GM23338 (cell line): ENCODE measurements at regions not wholly inside any gene's neighbourhood (a gene's known extent, or its start where the extent isn't known, plus 50 kb on each side); places are given as distances from the start of the nearest gene placed in this dataset.

Source experiments
- ATAC-seq: fragments of 200-7000 bp; cut with Tn5 transposase; 3 replicates; pipeline ENCODE4 v1.9.1; 2020
- DNase-seq: peaks from one replicate; pipeline ENCODE4 v3.0.0-alpha.2; 2015; ENCODE audit warnings: low spot score
- H2AFZ ChIP-seq: fragments of 200-600 bp; sonication (generic); 2 replicates; pipeline ENCODE4 v1.8.0; 2016; ENCODE audit warnings: antibody characterized with exemption, mild to moderate bottlenecking, moderate library complexity
- H3F3A ChIP-seq: fragments of 200-600 bp; sonication (generic); replicated peaks from 2 replicates; pipeline ENCODE4 v1.8.0; 2017; ENCODE audit warnings: antibody characterized with exemption, mixed run types, low read depth
- H3K27ac ChIP-seq: fragments of 200-600 bp; sonication (generic); 2 replicates; pipeline ENCODE4 v1.6.1; 2016; ENCODE audit warnings: low read depth
- H3K27me3 ChIP-seq: fragments of 200-600 bp; sonication (generic); 2 replicates; pipeline ENCODE4 v1.8.0; 2016; ENCODE audit warnings: mild to moderate bottlenecking, mixed run types, moderate library complexity; ENCODE audit not compliant: insufficient read depth
- H3K36me3 ChIP-seq: fragments of 200-600 bp; sonication (generic); 2 replicates; pipeline ENCODE4 v1.8.0; 2016; ENCODE audit warnings: mild to moderate bottlenecking; ENCODE audit not compliant: insufficient read depth
- H3K4me1 ChIP-seq: fragments of 200-600 bp; sonication (generic); 2 replicates; pipeline ENCODE4 v1.8.0; 2016; ENCODE audit warnings: mild to moderate bottlenecking, moderate library complexity; ENCODE audit not compliant: insufficient read depth
- H3K4me2 ChIP-seq: fragments of 200-600 bp; sonication (generic); 2 replicates; pipeline ENCODE4 v1.7.1; 2017; ENCODE audit warnings: mixed run types
- H3K4me3 ChIP-seq: fragments of 200-600 bp; sonication (generic); 2 replicates; pipeline ENCODE4 v1.6.1; 2016; ENCODE audit warnings: mixed run types
- H3K79me2 ChIP-seq: fragments of 200-600 bp; sonication (generic); replicated peaks from 2 replicates; pipeline ENCODE4 v1.8.0; 2017; ENCODE audit warnings: mild to moderate bottlenecking; ENCODE audit not compliant: insufficient read depth
- H3K9me2 ChIP-seq: fragments of 200-600 bp; sonication (generic); 2 replicates; pipeline ENCODE4 v1.8.0; 2017; ENCODE audit not compliant: insufficient read depth
- H4K20me1 ChIP-seq: fragments of 200-600 bp; sonication (generic); replicated peaks from 2 replicates; pipeline ENCODE4 v1.8.0; 2017; ENCODE audit warnings: mild to moderate bottlenecking; ENCODE audit not compliant: insufficient read depth
- H3K27ac Mint-ChIP-seq: 2 replicates; pipeline ENCODE4 v1.8.0; 2020; ENCODE audit warnings: inconsistent platforms, mild to moderate bottlenecking, moderate library complexity, mixed read lengths
- H3K27me3 Mint-ChIP-seq: 3 replicates; pipeline ENCODE4 v1.8.0; 2022; ENCODE audit warnings: low read depth, mild to moderate bottlenecking, moderate library complexity, mixed read lengths, inconsistent platforms; ENCODE audit not compliant: insufficient read depth, poor library complexity
- H3K36me3 Mint-ChIP-seq: 3 replicates; pipeline ENCODE4 v1.8.0; 2021; ENCODE audit warnings: low read depth, mild to moderate bottlenecking, inconsistent platforms, moderate library complexity, mixed read lengths
- H3K4me1 Mint-ChIP-seq: 3 replicates; pipeline ENCODE4 v1.8.0; 2020; ENCODE audit warnings: mild to moderate bottlenecking, inconsistent platforms, mixed read lengths
- H3K4me3 Mint-ChIP-seq: 3 replicates; pipeline ENCODE4 v1.8.0; 2021; ENCODE audit warnings: moderate library complexity, mild to moderate bottlenecking, inconsistent platforms, mixed read lengths
- H3K9me3 Mint-ChIP-seq: 3 replicates; pipeline ENCODE4 v1.8.0; 2020; ENCODE audit warnings: moderate library complexity, mild to moderate bottlenecking, inconsistent platforms, mixed read lengths
- CREB1 ChIP-seq: fragments of 250-450 bp; sonication (Bioruptor Pico); IDR thresholded peaks from 2 replicates; pipeline ENCODE4 v1.5.0; 2020; ENCODE audit warnings: low read depth, mild to moderate bottlenecking, moderate library complexity
- CTCF ChIP-seq, 2 experiments: fragments of 200-600 bp in 1 of 2; sonication (generic) in 1 of 2; conservative IDR thresholded peaks; 2 replicates each; pipeline versions ENCODE4 v1.5.1 to v1.6.1; 2016 to 2017; ENCODE audit warnings: antibody characterized with exemption in 2 of 2, low read depth in 2 of 2, mild to moderate bottlenecking in 2 of 2, moderate library complexity in 1 of 2
- ETS1 ChIP-seq: IDR thresholded peaks from 2 replicates; pipeline ENCODE4 v1.6.1; 2016; ENCODE audit warnings: antibody characterized with exemption
- EZH2 ChIP-seq: fragments of 200-600 bp; sonication (generic); IDR thresholded peaks from one replicate; pipeline ENCODE4 v1.8.0; 2017; ENCODE audit warnings: antibody characterized with exemption, mild to moderate bottlenecking, low read depth; ENCODE audit not compliant: unreplicated experiment
- EZH2phosphoT487 ChIP-seq: fragments of 200-600 bp; sonication (generic); IDR thresholded peaks from one replicate; pipeline ENCODE4 v1.8.1; 2018; ENCODE audit warnings: antibody characterized with exemption; ENCODE audit not compliant: unreplicated experiment
- JUNB ChIP-seq: IDR thresholded peaks from one replicate; pipeline ENCODE4 v1.6.1; 2016; ENCODE audit warnings: antibody characterized with exemption; ENCODE audit not compliant: unreplicated experiment
- NANOG ChIP-seq: IDR thresholded peaks from 2 replicates; pipeline ENCODE4 v1.6.1; 2016; ENCODE audit warnings: antibody characterized with exemption, borderline replicate concordance
- STAT1 ChIP-seq: IDR thresholded peaks from one replicate; pipeline ENCODE4 v1.6.1; 2016; ENCODE audit warnings: antibody characterized with exemption; ENCODE audit not compliant: unreplicated experiment
- ZNF114 ChIP-seq: fragments of 250-450 bp; sonication (Bioruptor Pico); IDR thresholded peaks from 2 replicates; pipeline ENCODE4 v1.5.0; 2020; ENCODE audit warnings: mild to moderate bottlenecking, moderate library complexity
- ZNF331 ChIP-seq: fragments of 250-450 bp; sonication (Bioruptor Pico); IDR thresholded peaks from 2 replicates; pipeline ENCODE4 v1.5.0; 2020; ENCODE audit warnings: low read depth, mild to moderate bottlenecking, moderate library complexity
- TF ChIP-seq, protein P1 (sequence below): fragments of 250-450 bp; sonication (Bioruptor Pico); IDR thresholded peaks from 2 replicates; pipeline ENCODE4 v1.5.0; 2020; ENCODE audit warnings: mild to moderate bottlenecking, moderate library complexity

DNA sequence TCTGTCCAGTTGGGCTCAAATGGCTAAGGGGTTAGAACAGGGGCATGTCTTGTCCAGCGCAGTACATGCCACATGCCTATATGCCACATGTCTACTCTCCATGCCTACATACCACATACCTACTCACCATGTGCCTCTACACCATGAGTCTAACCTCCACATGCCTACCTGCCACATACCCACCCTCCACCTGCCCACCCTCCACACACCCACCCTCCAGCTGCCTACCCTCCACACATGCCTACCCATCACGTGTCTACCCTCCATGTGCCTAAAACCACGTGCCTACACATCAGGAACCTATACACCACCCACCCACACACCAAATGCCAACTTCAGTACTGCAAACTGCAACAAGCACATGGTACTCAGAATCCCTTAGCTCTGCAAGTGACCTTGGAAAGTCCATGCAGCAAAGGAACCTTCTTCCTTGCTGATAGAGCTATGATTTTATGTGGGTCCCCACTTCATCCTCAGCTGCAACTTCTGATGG is 113.0 kb upstream of the CST7 start (continued):
- TF ChIP-seq, protein P1, sequence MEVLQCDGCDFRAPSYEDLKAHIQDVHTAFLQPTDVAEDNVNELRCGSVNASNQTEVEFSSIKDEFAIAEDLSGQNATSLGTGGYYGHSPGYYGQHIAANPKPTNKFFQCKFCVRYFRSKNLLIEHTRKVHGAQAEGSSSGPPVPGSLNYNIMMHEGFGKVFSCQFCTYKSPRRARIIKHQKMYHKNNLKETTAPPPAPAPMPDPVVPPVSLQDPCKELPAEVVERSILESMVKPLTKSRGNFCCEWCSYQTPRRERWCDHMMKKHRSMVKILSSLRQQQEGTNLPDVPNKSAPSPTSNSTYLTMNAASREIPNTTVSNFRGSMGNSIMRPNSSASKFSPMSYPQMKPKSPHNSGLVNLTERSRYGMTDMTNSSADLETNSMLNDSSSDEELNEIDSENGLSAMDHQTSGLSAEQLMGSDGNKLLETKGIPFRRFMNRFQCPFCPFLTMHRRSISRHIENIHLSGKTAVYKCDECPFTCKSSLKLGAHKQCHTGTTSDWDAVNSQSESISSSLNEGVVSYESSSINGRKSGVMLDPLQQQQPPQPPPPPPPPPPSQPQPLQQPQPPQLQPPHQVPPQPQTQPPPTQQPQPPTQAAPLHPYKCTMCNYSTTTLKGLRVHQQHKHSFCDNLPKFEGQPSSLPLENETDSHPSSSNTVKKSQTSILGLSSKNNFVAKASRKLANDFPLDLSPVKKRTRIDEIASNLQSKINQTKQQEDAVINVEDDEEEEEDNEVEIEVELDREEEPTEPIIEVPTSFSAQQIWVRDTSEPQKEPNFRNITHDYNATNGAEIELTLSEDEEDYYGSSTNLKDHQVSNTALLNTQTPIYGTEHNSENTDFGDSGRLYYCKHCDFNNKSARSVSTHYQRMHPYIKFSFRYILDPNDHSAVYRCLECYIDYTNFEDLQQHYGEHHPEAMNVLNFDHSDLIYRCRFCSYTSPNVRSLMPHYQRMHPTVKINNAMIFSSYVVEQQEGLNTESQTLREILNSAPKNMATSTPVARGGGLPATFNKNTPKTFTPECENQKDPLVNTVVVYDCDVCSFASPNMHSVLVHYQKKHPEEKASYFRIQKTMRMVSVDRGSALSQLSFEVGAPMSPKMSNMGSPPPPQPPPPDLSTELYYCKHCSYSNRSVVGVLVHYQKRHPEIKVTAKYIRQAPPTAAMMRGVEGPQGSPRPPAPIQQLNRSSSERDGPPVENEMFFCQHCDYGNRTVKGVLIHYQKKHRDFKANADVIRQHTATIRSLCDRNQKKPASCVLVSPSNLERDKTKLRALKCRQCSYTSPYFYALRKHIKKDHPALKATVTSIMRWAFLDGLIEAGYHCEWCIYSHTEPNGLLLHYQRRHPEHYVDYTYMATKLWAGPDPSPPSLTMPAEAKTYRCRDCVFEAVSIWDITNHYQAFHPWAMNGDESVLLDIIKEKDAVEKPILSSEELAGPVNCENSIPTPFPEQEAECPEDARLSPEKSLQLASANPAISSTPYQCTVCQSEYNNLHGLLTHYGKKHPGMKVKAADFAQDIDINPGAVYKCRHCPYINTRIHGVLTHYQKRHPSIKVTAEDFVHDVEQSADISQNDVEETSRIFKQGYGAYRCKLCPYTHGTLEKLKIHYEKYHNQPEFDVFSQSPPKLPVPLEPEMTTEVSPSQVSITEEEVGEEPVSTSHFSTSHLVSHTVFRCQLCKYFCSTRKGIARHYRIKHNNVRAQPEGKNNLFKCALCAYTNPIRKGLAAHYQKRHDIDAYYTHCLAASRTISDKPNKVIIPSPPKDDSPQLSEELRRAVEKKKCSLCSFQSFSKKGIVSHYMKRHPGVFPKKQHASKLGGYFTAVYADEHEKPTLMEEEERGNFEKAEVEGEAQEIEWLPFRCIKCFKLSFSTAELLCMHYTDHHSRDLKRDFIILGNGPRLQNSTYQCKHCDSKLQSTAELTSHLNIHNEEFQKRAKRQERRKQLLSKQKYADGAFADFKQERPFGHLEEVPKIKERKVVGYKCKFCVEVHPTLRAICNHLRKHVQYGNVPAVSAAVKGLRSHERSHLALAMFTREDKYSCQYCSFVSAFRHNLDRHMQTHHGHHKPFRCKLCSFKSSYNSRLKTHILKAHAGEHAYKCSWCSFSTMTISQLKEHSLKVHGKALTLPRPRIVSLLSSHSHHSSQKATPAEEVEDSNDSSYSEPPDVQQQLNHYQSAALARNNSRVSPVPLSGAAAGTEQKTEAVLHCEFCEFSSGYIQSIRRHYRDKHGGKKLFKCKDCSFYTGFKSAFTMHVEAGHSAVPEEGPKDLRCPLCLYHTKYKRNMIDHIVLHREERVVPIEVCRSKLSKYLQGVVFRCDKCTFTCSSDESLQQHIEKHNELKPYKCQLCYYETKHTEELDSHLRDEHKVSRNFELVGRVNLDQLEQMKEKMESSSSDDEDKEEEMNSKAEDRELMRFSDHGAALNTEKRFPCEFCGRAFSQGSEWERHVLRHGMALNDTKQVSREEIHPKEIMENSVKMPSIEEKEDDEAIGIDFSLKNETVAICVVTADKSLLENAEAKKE: no peak

GRCh38 chr20:24836661-24837299 is 112.3 kb upstream of the CST7 start:
- H3K4me1 Mint-ChIP-seq: peaks cover 3% of the 10 kb centered on the region; the same call in 1 of the 3 replicates
- Histone ChIP-seq H2AFZ (no peak overlapping the region), H3K9me2 (peaks cover 16% of the 10 kb centered on the region; the same call in 1 of the 2 replicates), H3K79me2 (no peaks in the 10 kb centered on the region), H3K4me3 (no peak overlapping the region), H3K4me2 (no peak overlapping the region), H3K4me1 (no peaks in the 10 kb centered on the region), H3K36me3 (no peaks in the 10 kb centered on the region), H4K20me1 (no peaks in the 10 kb centered on the region), H3F3A (no peaks in the 10 kb centered on the region), H3K27me3 (no peaks in the 10 kb centered on the region), H3K27ac (no peak overlapping the region)
- no peak overlapping the region for H3K27ac Mint-ChIP-seq
- H3K36me3 Mint-ChIP-seq: no peaks in the 10 kb centered on the region
- no peak overlapping the region for H3K4me3 Mint-ChIP-seq
- DNase-seq (peak; percentile 4), ATAC-seq (no peak)
- TF ChIP-seq STAT1 (no peak), EZH2phosphoT487 (no peak), NANOG (no peak), CREB1 (CRISPR knock-in tag) (no peak), CTCF (conservative IDR thresholded peaks at IDR 0.05; ENCODE audit: low read depth in 2 of 2) (no peak), ZNF114 (CRISPR knock-in tag) (no peak), ZNF331 (CRISPR knock-in tag) (no peak), ETS1 (no peak), JUNB (no peak), EZH2 (no peak)
- H3K27me3 Mint-ChIP-seq: peaks cover 2% of the 10 kb centered on the region
- 0 out of 3 replicates have a peak, but pooled peaks cover 2% of the 10 kb centered on the region for H3K9me3 Mint-ChIP-seq
